HEK293 (cell line): ENCODE measurements at regions not wholly inside any gene's neighbourhood (a gene's known extent, or its start where the extent isn't known, plus 50 kb on each side); places are given as distances from the start of the nearest gene placed in this dataset.

ENCODE experiments used
- CTCF ChIA-PET: fragments of 350-600 bp; formaldehyde crosslinking; extraction: SDS; loops from one replicate; lab custom pipeline; 2021; ENCODE audit warnings: antibody characterized with exemption; lab: Yijun Ruan, JAX
- POLR2A ChIA-PET: fragments of 300-600 bp; formaldehyde crosslinking; extraction: SDS; loops from one replicate; lab custom pipeline; 2020; ENCODE audit warnings: antibody characterized with exemption, inconsistent platforms; lab: Yijun Ruan, JAX
- H3K27ac ChIP-seq: fragments of 200-500 bp; sonication (Bioruptor generic); 2 replicates; pipeline ENCODE4 v1.5.1; 2014; ENCODE audit warnings: low read depth, low read length, control low read depth, inconsistent platforms; ENCODE audit errors: extremely low read depth
- H3K36me3 ChIP-seq, 2 experiments: fragments of 200-500 bp in 1 of 2; sonication (Bioruptor generic) in 1 of 2; 1 replicate in 1 of 2; 2 replicates in 1 of 2; pipeline ENCODE4 v1.5.1; 2014 to 2017; ENCODE audit warnings: inconsistent platforms in 2 of 2, low read length in 2 of 2; ENCODE audit not compliant: control insufficient read depth in 2 of 2, insufficient read depth in 1 of 2
- H3K4me1 ChIP-seq: fragments of 200-500 bp; sonication (Bioruptor generic); 2 replicates; pipeline ENCODE4 v1.5.1; 2014; ENCODE audit warnings: mild to moderate bottlenecking, low read length, inconsistent platforms; ENCODE audit not compliant: control insufficient read depth, insufficient read depth
- H3K4me3 ChIP-seq: 2 replicates; pipeline ENCODE4 v1.5.1; 2011; ENCODE audit warnings: low read depth, mild to moderate bottlenecking, control low read depth, low read length, moderate library complexity
- H3K9me3 ChIP-seq: fragments of 200-500 bp; sonication (Bioruptor generic); 2 replicates; pipeline ENCODE4 v1.5.1; 2014; ENCODE audit warnings: low read depth, low read length, inconsistent platforms; ENCODE audit not compliant: control insufficient read depth, insufficient read depth
- BCL11B ChIP-seq: fragments of 450-650 bp; formaldehyde crosslinking; IDR thresholded peaks from 2 replicates; pipeline ENCODE4 v1.5.1; 2016; ENCODE audit warnings: low read depth, missing biosample characterization, missing genetic modification characterization
- CTCF ChIP-seq: fragments of 450-650 bp; formaldehyde crosslinking; IDR thresholded peaks from 2 replicates; pipeline ENCODE4 v1.5.1; 2016; ENCODE audit warnings: missing biosample characterization, missing genetic modification characterization
- KLF10 ChIP-seq: fragments of 450-650 bp; IDR thresholded peaks from 2 replicates; pipeline ENCODE4 v1.5.1; 2018; ENCODE audit warnings: missing biosample characterization, mild to moderate bottlenecking, missing genetic modification characterization
- SP2 ChIP-seq: fragments of 450-650 bp; formaldehyde crosslinking; IDR thresholded peaks from 2 replicates; pipeline ENCODE4 v1.5.1; 2016; ENCODE audit warnings: missing biosample characterization, missing genetic modification characterization
- TCF7L2 ChIP-seq: IDR thresholded peaks from 2 replicates; pipeline ENCODE4 v1.6.1; 2011; ENCODE audit warnings: low read depth, mild to moderate bottlenecking, inconsistent platforms, low read length, moderate library complexity, borderline replicate concordance
- ZBTB21 ChIP-seq: fragments of 450-650 bp; formaldehyde crosslinking; IDR thresholded peaks from 2 replicates; pipeline ENCODE4 v1.5.1; 2017; ENCODE audit warnings: missing biosample characterization, missing genetic modification characterization
- ZFP69B ChIP-seq: fragments of 450-650 bp; formaldehyde crosslinking; IDR thresholded peaks from 2 replicates; pipeline ENCODE4 v1.5.1; 2016; ENCODE audit warnings: missing biosample characterization, missing genetic modification characterization
- ZNF138 ChIP-seq: fragments of 450-650 bp; formaldehyde crosslinking; IDR thresholded peaks from 2 replicates; pipeline ENCODE4 v1.5.1; 2016; ENCODE audit warnings: missing biosample characterization, missing genetic modification characterization, borderline replicate concordance
- ZNF18 ChIP-seq: fragments of 450-650 bp; formaldehyde crosslinking; IDR thresholded peaks from 2 replicates; pipeline ENCODE4 v1.5.1; 2016; ENCODE audit warnings: missing biosample characterization, missing genetic modification characterization
- ZNF2 ChIP-seq: fragments of 450-650 bp; formaldehyde crosslinking; IDR thresholded peaks from 2 replicates; pipeline ENCODE4 v1.5.1; 2016; ENCODE audit warnings: missing biosample characterization, missing genetic modification characterization
- ZNF211 ChIP-seq: fragments of 450-650 bp; formaldehyde crosslinking; IDR thresholded peaks from 2 replicates; pipeline ENCODE4 v1.5.1; 2016; ENCODE audit warnings: low read depth, missing biosample characterization, missing genetic modification characterization
- ZNF214 ChIP-seq: fragments of 450-650 bp; formaldehyde crosslinking; IDR thresholded peaks from 2 replicates; pipeline ENCODE4 v1.5.1; 2017; ENCODE audit warnings: missing biosample characterization, mild to moderate bottlenecking, missing genetic modification characterization, borderline replicate concordance
- ZNF37A ChIP-seq: fragments of 450-650 bp; IDR thresholded peaks from 2 replicates; pipeline ENCODE4 v1.5.1; 2018; ENCODE audit warnings: missing biosample characterization, missing genetic modification characterization
- ZNF501 ChIP-seq: fragments of 450-650 bp; formaldehyde crosslinking; IDR thresholded peaks from 2 replicates; pipeline ENCODE4 v1.5.1; 2016; ENCODE audit warnings: missing biosample characterization, missing genetic modification characterization
- ZNF510 ChIP-seq: fragments of 450-650 bp; formaldehyde crosslinking; IDR thresholded peaks from 2 replicates; pipeline ENCODE4 v1.5.1; 2018; ENCODE audit warnings: mild to moderate bottlenecking, missing genetic modification characterization, missing biosample characterization; ENCODE audit not compliant: insufficient replicate concordance
- ZNF555 ChIP-seq: fragments of 450-650 bp; formaldehyde crosslinking; conservative IDR thresholded peaks from 2 replicates; pipeline ENCODE4 v1.5.1; 2017; ENCODE audit warnings: missing biosample characterization, mild to moderate bottlenecking, missing genetic modification characterization, inconsistent platforms
- ZNF624 ChIP-seq: fragments of 450-650 bp; formaldehyde crosslinking; IDR thresholded peaks from 2 replicates; pipeline ENCODE4 v1.5.1; 2017; ENCODE audit warnings: missing biosample characterization, missing genetic modification characterization
- ZNF629 ChIP-seq: fragments of 450-650 bp; formaldehyde crosslinking; IDR thresholded peaks from 2 replicates; pipeline ENCODE4 v1.5.1; 2017; ENCODE audit warnings: missing biosample characterization, missing genetic modification characterization
- ZNF639 ChIP-seq: fragments of 450-650 bp; formaldehyde crosslinking; IDR thresholded peaks from 2 replicates; pipeline ENCODE4 v1.5.1; 2016; ENCODE audit warnings: missing biosample characterization, missing genetic modification characterization
- ZNF654 ChIP-seq: fragments of 450-650 bp; formaldehyde crosslinking; IDR thresholded peaks from 2 replicates; pipeline ENCODE4 v1.5.1; 2016; ENCODE audit warnings: low read depth, missing biosample characterization, missing genetic modification characterization
- ZNF776 ChIP-seq: fragments of 450-650 bp; formaldehyde crosslinking; IDR thresholded peaks from 2 replicates; pipeline ENCODE4 v1.5.0; 2017; ENCODE audit warnings: missing biosample characterization, missing genetic modification characterization, borderline replicate concordance
- TF ChIP-seq, protein P1 (sequence below): sonication (generic); formaldehyde crosslinking; IDR thresholded peaks from 2 replicates; pipeline ENCODE4 v1.8.1; 2022; ENCODE audit warnings: mild to moderate bottlenecking, moderate library complexity, missing genetic modification reagents
- TF ChIP-seq, protein P2 (sequence below): fragments of 450-650 bp; formaldehyde crosslinking; IDR thresholded peaks from 2 replicates; pipeline ENCODE4; 2016; ENCODE audit warnings: missing biosample characterization, missing genetic modification characterization
- TF ChIP-seq, protein P3 (sequence below): fragments of 450-650 bp; formaldehyde crosslinking; IDR thresholded peaks from 2 replicates; pipeline ENCODE4 v1.5.1; 2016; ENCODE audit warnings: missing biosample characterization, missing genetic modification characterization
- TF ChIP-seq, protein P4 (sequence below): fragments of 450-650 bp; formaldehyde crosslinking; IDR thresholded peaks from 2 replicates; pipeline ENCODE4 v1.5.1; 2017; ENCODE audit warnings: missing biosample characterization, missing genetic modification characterization

DNA sequence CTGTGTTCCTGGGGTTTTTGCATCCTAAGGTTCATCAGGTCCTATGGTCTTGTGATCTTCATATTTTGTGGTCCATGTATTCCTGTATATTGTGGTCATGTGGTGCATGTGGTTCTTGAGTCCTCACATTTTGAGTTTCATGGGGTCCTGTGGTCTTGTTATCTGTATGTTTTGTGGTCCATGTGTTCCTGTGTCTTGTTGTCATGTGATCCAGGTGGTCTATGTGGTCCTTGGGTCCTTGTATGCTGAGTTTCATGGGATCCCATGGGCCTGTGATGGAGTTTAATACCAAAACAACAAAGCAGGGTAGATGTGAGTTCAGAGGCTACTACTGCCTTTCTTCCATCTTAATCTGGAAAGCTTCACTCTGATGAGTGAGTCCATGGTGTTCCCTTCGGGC lies 166.4 kb downstream of the TMEM18 start:
- ChIA-PET POLR2A (no interaction called here), CTCF (no interaction called here)
- Histone ChIP-seq H3K27ac (no peak overlapping the region), H3K4me1 (no peaks in the 10 kb centered on the region), H3K4me3 (no peak overlapping the region), H3K9me3 (no peaks in the 10 kb centered on the region), H3K36me3 (no peaks in the 10 kb centered on the region)
- TF ChIP-seq ZNF510 (tag by site-specific recombination) (no peak), ZNF555 (tag by site-specific recombination) (no peak), ZNF211 (tag by site-specific recombination) (no peak), ZNF629 (tag by site-specific recombination) (no peak), ZFP69B (no peak), ZNF776 (no peak), ZNF639 (no peak)
- TF ChIP-seq, protein P1, sequence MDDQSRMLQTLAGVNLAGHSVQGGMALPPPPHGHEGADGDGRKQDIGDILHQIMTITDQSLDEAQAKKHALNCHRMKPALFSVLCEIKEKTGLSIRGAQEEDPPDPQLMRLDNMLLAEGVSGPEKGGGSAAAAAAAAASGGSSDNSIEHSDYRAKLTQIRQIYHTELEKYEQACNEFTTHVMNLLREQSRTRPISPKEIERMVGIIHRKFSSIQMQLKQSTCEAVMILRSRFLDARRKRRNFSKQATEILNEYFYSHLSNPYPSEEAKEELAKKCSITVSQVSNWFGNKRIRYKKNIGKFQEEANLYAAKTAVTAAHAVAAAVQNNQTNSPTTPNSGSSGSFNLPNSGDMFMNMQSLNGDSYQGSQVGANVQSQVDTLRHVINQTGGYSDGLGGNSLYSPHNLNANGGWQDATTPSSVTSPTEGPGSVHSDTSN (CRISPR knock-in tag), result no peak

- ChIA-PET CTCF (no interaction called here), POLR2A (no interaction called here)
- H3K4me1 ChIP-seq, result no peaks in the 10 kb centered on the region
- H3K4me3 ChIP-seq, result no peak overlapping the region
- H3K9me3 ChIP-seq, result no peaks in the 10 kb centered on the region
- H3K36me3 ChIP-seq, result no peaks in the 10 kb centered on the region
- no peak overlapping the region for H3K27ac ChIP-seq
- TF ChIP-seq ZNF37A (no peak), KLF10 (no peak), ZNF501 (no peak), TCF7L2 (no peak), BCL11B (no peak), CTCF (tag by site-specific recombination) (no peak), ZBTB21 (tag by site-specific recombination) (no peak), ZNF624 (no peak), ZNF2 (no peak), SP2 (tag by site-specific recombination) (no peak), ZNF18 (tag by site-specific recombination) (no peak), ZNF654 (tag by site-specific recombination) (no peak), ZNF214 (tag by site-specific recombination) (no peak), ZNF138 (tag by site-specific recombination) (no peak)
- TF ChIP-seq, protein P2, sequence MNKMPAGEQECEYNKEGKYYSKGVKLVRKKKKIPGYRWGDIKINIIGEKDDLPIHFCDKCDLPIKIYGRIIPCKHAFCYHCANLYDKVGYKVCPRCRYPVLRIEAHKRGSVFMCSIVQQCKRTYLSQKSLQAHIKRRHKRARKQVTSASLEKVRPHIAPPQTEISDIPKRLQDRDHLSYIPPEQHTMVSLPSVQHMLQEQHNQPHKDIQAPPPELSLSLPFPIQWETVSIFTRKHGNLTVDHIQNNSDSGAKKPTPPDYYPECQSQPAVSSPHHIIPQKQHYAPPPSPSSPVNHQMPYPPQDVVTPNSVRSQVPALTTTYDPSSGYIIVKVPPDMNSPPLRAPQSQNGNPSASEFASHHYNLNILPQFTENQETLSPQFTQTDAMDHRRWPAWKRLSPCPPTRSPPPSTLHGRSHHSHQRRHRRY (tag by site-specific recombination), result no peak
- TF ChIP-seq, protein P3, sequence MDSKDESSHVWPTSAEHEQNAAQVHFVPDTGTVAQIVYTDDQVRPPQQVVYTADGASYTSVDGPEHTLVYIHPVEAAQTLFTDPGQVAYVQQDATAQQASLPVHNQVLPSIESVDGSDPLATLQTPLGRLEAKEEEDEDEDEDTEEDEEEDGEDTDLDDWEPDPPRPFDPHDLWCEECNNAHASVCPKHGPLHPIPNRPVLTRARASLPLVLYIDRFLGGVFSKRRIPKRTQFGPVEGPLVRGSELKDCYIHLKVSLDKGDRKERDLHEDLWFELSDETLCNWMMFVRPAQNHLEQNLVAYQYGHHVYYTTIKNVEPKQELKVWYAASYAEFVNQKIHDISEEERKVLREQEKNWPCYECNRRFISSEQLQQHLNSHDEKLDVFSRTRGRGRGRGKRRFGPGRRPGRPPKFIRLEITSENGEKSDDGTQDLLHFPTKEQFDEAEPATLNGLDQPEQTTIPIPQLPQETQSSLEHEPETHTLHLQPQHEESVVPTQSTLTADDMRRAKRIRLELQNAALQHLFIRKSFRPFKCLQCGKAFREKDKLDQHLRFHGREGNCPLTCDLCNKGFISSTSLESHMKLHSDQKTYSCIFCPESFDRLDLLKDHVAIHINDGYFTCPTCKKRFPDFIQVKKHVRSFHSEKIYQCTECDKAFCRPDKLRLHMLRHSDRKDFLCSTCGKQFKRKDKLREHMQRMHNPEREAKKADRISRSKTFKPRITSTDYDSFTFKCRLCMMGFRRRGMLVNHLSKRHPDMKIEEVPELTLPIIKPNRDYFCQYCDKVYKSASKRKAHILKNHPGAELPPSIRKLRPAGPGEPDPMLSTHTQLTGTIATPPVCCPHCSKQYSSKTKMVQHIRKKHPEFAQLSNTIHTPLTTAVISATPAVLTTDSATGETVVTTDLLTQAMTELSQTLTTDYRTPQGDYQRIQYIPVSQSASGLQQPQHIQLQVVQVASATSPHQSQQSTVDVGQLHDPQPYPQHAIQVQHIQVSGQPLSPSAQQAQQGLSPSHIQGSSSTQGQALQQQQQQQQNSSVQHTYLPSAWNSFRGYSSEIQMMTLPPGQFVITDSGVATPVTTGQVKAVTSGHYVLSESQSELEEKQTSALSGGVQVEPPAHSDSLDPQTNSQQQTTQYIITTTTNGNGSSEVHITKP (tag by site-specific recombination), result no peak
- TF ChIP-seq, protein P4, sequence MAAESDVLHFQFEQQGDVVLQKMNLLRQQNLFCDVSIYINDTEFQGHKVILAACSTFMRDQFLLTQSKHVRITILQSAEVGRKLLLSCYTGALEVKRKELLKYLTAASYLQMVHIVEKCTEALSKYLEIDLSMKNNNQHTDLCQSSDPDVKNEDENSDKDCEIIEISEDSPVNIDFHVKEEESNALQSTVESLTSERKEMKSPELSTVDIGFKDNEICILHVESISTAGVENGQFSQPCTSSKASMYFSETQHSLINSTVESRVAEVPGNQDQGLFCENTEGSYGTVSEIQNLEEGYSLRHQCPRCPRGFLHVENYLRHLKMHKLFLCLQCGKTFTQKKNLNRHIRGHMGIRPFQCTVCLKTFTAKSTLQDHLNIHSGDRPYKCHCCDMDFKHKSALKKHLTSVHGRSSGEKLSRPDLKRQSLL, result no peak
Measured at GRCh38 chr2:509888-510287, 167.3 kb downstream of the TMEM18 start.
